IMR-90 (cell line): ENCODE measurements at regions not wholly inside any gene's neighbourhood (a gene's known extent, or its start where the extent isn't known, plus 50 kb on each side); places are given as distances from the start of the nearest gene placed in this dataset.

Experiments
- ATAC-seq: fragments of 200-7000 bp; cut with Tn5 transposase; 2 replicates; pipeline ENCODE4 v1.9.1; 2020; ENCODE audit warnings: low read depth, mild to moderate bottlenecking, moderate library complexity
- BruUV-seq: library from RNA; stranded (reverse); fragments of 400-500 nt; replicated peaks from 2 replicates; lab custom pipeline; 2021; lab: Mats Ljungman, UMichigan
- CTCF ChIA-PET: fragments of 300-600 bp; formaldehyde crosslinking; extraction: SDS; loops from one replicate; lab custom pipeline; 2021; ENCODE audit warnings: antibody characterized with exemption; lab: Yijun Ruan, JAX
- POLR2A ChIA-PET: fragments of 300-600 bp; sonication (Branson Sonifier 250); formaldehyde crosslinking; loops from one replicate; lab custom pipeline; 2022; ENCODE audit warnings: antibody characterized with exemption; ENCODE audit not compliant: unreplicated experiment; lab: Charles Lee
- DNase-seq: peaks from one replicate; pipeline ENCODE4 v3.0.0; 2013
- H2AFZ ChIP-seq: replicated peaks from 2 replicates; pipeline ENCODE3; 2013; ENCODE audit warnings: low read length, mild to moderate bottlenecking; ENCODE audit not compliant: poor library complexity
- H2AK5ac ChIP-seq: 2 replicates; pipeline ENCODE4 v1.6.1; 2013; ENCODE audit warnings: low read depth, low read length, inconsistent platforms
- H2AK9ac ChIP-seq: replicated peaks from 2 replicates; pipeline ENCODE3; 2013; ENCODE audit warnings: mild to moderate bottlenecking, low read depth, low read length, moderate library complexity; ENCODE audit not compliant: poor library complexity
- H2BK120ac ChIP-seq: 2 replicates; pipeline ENCODE4 v1.6.1; 2013; ENCODE audit warnings: low read depth, low read length, inconsistent platforms
- H2BK15ac ChIP-seq: 3 replicates; pipeline ENCODE4 v1.6.1; 2013; ENCODE audit warnings: low read depth, low read length, inconsistent platforms
- H2BK20ac ChIP-seq: 2 replicates; pipeline ENCODE4 v1.6.1; 2013; ENCODE audit warnings: low read depth, mild to moderate bottlenecking, inconsistent platforms, low read length, moderate library complexity
- H2BK5ac ChIP-seq: 2 replicates; pipeline ENCODE4 v1.6.1; 2013; ENCODE audit warnings: mild to moderate bottlenecking, low read depth, low read length, inconsistent platforms; ENCODE audit not compliant: poor library complexity, severe bottlenecking
- H3K14ac ChIP-seq: replicated peaks from 2 replicates; pipeline ENCODE4 v1.6.1; 2013; ENCODE audit warnings: low read depth, low read length, inconsistent platforms
- H3K18ac ChIP-seq: 2 replicates; pipeline ENCODE4 v1.6.1; 2013; ENCODE audit warnings: low read depth, low read length, control low read depth
- H3K23ac ChIP-seq: 2 replicates; pipeline ENCODE4 v1.6.1; 2013; ENCODE audit warnings: low read depth, low read length, inconsistent platforms
- H3K27ac ChIP-seq: 2 replicates; pipeline ENCODE4 v1.5.1; 2013; ENCODE audit warnings: mild to moderate bottlenecking, control low read depth, low read length; ENCODE audit not compliant: insufficient read depth
- H3K27me3 ChIP-seq: 2 replicates; pipeline ENCODE4 v1.6.1; 2013; ENCODE audit warnings: low read length; ENCODE audit not compliant: control insufficient read depth, insufficient read depth
- H3K36me3 ChIP-seq: 2 replicates; pipeline ENCODE4 v1.6.1; 2013; ENCODE audit warnings: low read length, mixed read lengths; ENCODE audit not compliant: control insufficient read depth, insufficient read depth
- H3K4ac ChIP-seq: 2 replicates; pipeline ENCODE4 v1.6.1; 2013; ENCODE audit warnings: low read depth, low read length, inconsistent platforms
- H3K4me1 ChIP-seq: 2 replicates; pipeline ENCODE4 v1.6.1; 2013; ENCODE audit warnings: low read length, mixed read lengths; ENCODE audit not compliant: control insufficient read depth, insufficient read depth
- H3K4me2 ChIP-seq: 2 replicates; pipeline ENCODE4 v1.6.1; 2013; ENCODE audit warnings: low read depth, mild to moderate bottlenecking, control low read depth, low read length, moderate library complexity
- H3K4me3 ChIP-seq: 2 replicates; pipeline ENCODE4 v1.5.1; 2013; ENCODE audit warnings: low read depth, mild to moderate bottlenecking, control low read depth, low read length, moderate library complexity; ENCODE audit not compliant: insufficient read depth
- H3K56ac ChIP-seq: 2 replicates; pipeline ENCODE4 v1.6.1; 2013; ENCODE audit warnings: low read length, inconsistent platforms; ENCODE audit not compliant: insufficient read depth; ENCODE audit errors: extremely low read depth
- H3K79me1 ChIP-seq, 2 experiments: 2 replicates each; pipeline ENCODE4 v1.6.1; 2013; ENCODE audit warnings: low read length in 2 of 2, inconsistent platforms in 1 of 2, low read depth in 1 of 2
- H3K9ac ChIP-seq: 2 replicates; pipeline ENCODE4 v1.6.1; 2013; ENCODE audit warnings: low read depth, low read length, control low read depth
- H3K9me1 ChIP-seq: 2 replicates; pipeline ENCODE4 v1.6.1; 2013; ENCODE audit warnings: low read length, inconsistent platforms; ENCODE audit not compliant: insufficient read depth
- H3K9me3 ChIP-seq: 2 replicates; pipeline ENCODE4 v1.6.1; 2013; ENCODE audit warnings: low read length; ENCODE audit not compliant: control insufficient read depth, insufficient read depth
- H4K20me1 ChIP-seq: 2 replicates; pipeline ENCODE4 v1.6.1; 2013; ENCODE audit warnings: low read length, inconsistent platforms; ENCODE audit not compliant: insufficient read depth
- H4K5ac ChIP-seq: 2 replicates; pipeline ENCODE4 v1.6.1; 2013; ENCODE audit warnings: mild to moderate bottlenecking, low read depth, low read length, control low read depth
- H4K8ac ChIP-seq, 2 experiments: 2 replicates each; pipeline ENCODE4 v1.6.1; 2013; ENCODE audit warnings: low read depth in 2 of 2, low read length in 2 of 2, control low read depth in 1 of 2, inconsistent platforms in 1 of 2
- H4K91ac ChIP-seq: 2 replicates; pipeline ENCODE4 v1.6.1; 2013; ENCODE audit warnings: low read depth, low read length, inconsistent platforms; ENCODE audit not compliant: insufficient read depth
- CEBPB ChIP-seq: IDR thresholded peaks from 2 replicates; pipeline ENCODE4 v1.6.1; 2012; ENCODE audit warnings: low read depth, low read length, improper control_type of control experiment
- CTCF ChIP-seq: conservative IDR thresholded peaks from 2 replicates; pipeline ENCODE4 v1.5.1; 2012; ENCODE audit warnings: mild to moderate bottlenecking, low read depth, low read length, improper control_type of control experiment
- ELK1 ChIP-seq: fragments of 150-350 bp; IDR thresholded peaks from 2 replicates; pipeline ENCODE4 v1.6.1; 2016; ENCODE audit warnings: low read depth, mild to moderate bottlenecking, low read length, moderate library complexity, borderline replicate concordance
- MAZ ChIP-seq: IDR thresholded peaks from 2 replicates; pipeline ENCODE4 v1.6.1; 2012; ENCODE audit warnings: low read depth, mild to moderate bottlenecking, low read length, improper control_type of control experiment, moderate library complexity, borderline replicate concordance
- MXI1 ChIP-seq: IDR thresholded peaks from 2 replicates; pipeline ENCODE4 v1.6.1; 2012; ENCODE audit warnings: low read depth, mild to moderate bottlenecking, low read length, moderate library complexity, borderline replicate concordance
- NFE2L2 ChIP-seq: fragments of 150-350 bp; IDR thresholded peaks from 2 replicates; pipeline ENCODE4 v1.6.1; 2016; ENCODE audit warnings: low read depth, mild to moderate bottlenecking, low read length
- POLR2A ChIP-seq: IDR thresholded peaks from 2 replicates; pipeline ENCODE4 v1.6.1; 2012; ENCODE audit warnings: mild to moderate bottlenecking, low read depth, low read length
- RAD21 ChIP-seq: IDR thresholded peaks from 2 replicates; pipeline ENCODE4 v1.6.1; 2012; ENCODE audit warnings: low read length, improper control_type of control experiment
- RCOR1 ChIP-seq: IDR thresholded peaks from 2 replicates; pipeline ENCODE4 v1.6.1; 2012; ENCODE audit warnings: mild to moderate bottlenecking, low read length, improper control_type of control experiment; ENCODE audit not compliant: insufficient replicate concordance
- RFX5 ChIP-seq: IDR thresholded peaks from 2 replicates; pipeline ENCODE4 v1.8.0; 2012; ENCODE audit warnings: low read depth, mild to moderate bottlenecking, low read length, moderate library complexity
- USF2 ChIP-seq: fragments of 150-350 bp; IDR thresholded peaks from 2 replicates; pipeline ENCODE4 v1.6.1; 2017; ENCODE audit warnings: mild to moderate bottlenecking, antibody characterized with exemption, low read length, low read depth
- WGBS, 2 experiments: methylation state at CpG; one replicate each; pipeline versions ENCODE4 v1.1.5 to v1.1.7; 2013; ENCODE audit warnings: missing lambda C conversion rate in 2 of 2; ENCODE audit not compliant: insufficient read length in 1 of 2; ENCODE audit errors: extremely low coverage in 2 of 2; 5-methylcytosine and 5-hydroxymethylcytosine counted together
- dilution Hi-C: fragments of 300-500 bp; cut with HindIII; formaldehyde crosslinking; loops from one replicate; pipeline ENCODE4 v1.14.3; 2018; ENCODE audit warnings: low sequenced_read_pairs; ENCODE audit not compliant: unreplicated experiment
- in situ Hi-C: fragments of 300-500 bp; cut with MboI; formaldehyde crosslinking; loops from 3 replicates; pipeline ENCODE4 v1.14.3; 2019; ENCODE audit warnings: low sequenced_read_pairs, inconsistent platforms, mixed read lengths
- intact Hi-C: fragments of 100-400 bp; cut with micrococcal nuclease; formaldehyde crosslinking; loops from 2 replicates; pipeline ENCODE4 v1.10.0; 2022

- Histone ChIP-seq H2AK5ac (no peak overlapping the region), H2AFZ (no peak overlapping the region), H3K56ac (no peak overlapping the region), H3K4ac (no peak overlapping the region), H2BK15ac (no peak overlapping the region), H2AK9ac (no peak overlapping the region), H3K27me3 (no peaks in the 10 kb centered on the region), H3K79me1 (no peaks in the 10 kb centered on the region), H4K91ac (no peak overlapping the region), H3K4me2 (no peak overlapping the region), H2BK20ac (no peak overlapping the region), H3K9me1 (no peaks in the 10 kb centered on the region), H3K9me3 (peaks cover 7% of the 10 kb centered on the region), H3K36me3 (no peaks in the 10 kb centered on the region), H3K4me1 (no peaks in the 10 kb centered on the region), H3K4me3 (no peak overlapping the region), H3K18ac (no peak overlapping the region), H3K27ac (no peak overlapping the region), H3K9ac (no peak overlapping the region), H4K20me1 (no peaks in the 10 kb centered on the region), H4K8ac (no peak overlapping the region), H3K14ac (no peak overlapping the region), H4K5ac (no peak overlapping the region), H3K23ac (no peak overlapping the region), H2BK5ac (no peak overlapping the region), H2BK120ac (no peak overlapping the region)
- ATAC-seq = no peak
- no TSS peak for BruUV-seq
- DNase-seq = no peak
- in situ Hi-C loops = loop anchor here (25.0 kb wide), 1 partner anchor 90 kb away; no protein-coding TSS in a partner anchor
- intact Hi-C loops = no loop called here
- CTCF ChIA-PET = no interaction called here
- no CpG with 5 or more reads among the region's 1 CpG for WGBS, 2 experiments
- POLR2A ChIA-PET = no interaction called here
- dilution Hi-C loops = no loop called here
- no peak for TF ChIP-seq NFE2L2
- TF ChIP-seq RCOR1 = no peak
- TF ChIP-seq CEBPB = no peak
- no peak for TF ChIP-seq CTCF
- TF ChIP-seq POLR2A = no peak
- TF ChIP-seq USF2 = no peak
- TF ChIP-seq MXI1 = no peak
- no peak for TF ChIP-seq RAD21
- TF ChIP-seq ELK1 = no peak
- TF ChIP-seq RFX5 = no peak
- TF ChIP-seq MAZ = no peak
These were observed 437.7 kb upstream of the ADGRB3 start for GRCh38 chr6:68197356-68197755.
